SH-SY5Y (cell line): ENCODE measurements at regions not wholly inside any gene's neighbourhood (a gene's known extent, or its start where the extent isn't known, plus 50 kb on each side); places are given as distances from the start of the nearest gene placed in this dataset.

Experiments used
- GATA2 ChIP-seq: IDR thresholded peaks from 2 replicates; pipeline ENCODE4 v1.6.1; 2011; ENCODE audit warnings: mild to moderate bottlenecking, low read depth, low read length
- GATA3 ChIP-seq: IDR thresholded peaks from 2 replicates; pipeline ENCODE4 v1.6.1; 2011; ENCODE audit warnings: low read depth, mild to moderate bottlenecking, low read length, moderate library complexity

DNA sequence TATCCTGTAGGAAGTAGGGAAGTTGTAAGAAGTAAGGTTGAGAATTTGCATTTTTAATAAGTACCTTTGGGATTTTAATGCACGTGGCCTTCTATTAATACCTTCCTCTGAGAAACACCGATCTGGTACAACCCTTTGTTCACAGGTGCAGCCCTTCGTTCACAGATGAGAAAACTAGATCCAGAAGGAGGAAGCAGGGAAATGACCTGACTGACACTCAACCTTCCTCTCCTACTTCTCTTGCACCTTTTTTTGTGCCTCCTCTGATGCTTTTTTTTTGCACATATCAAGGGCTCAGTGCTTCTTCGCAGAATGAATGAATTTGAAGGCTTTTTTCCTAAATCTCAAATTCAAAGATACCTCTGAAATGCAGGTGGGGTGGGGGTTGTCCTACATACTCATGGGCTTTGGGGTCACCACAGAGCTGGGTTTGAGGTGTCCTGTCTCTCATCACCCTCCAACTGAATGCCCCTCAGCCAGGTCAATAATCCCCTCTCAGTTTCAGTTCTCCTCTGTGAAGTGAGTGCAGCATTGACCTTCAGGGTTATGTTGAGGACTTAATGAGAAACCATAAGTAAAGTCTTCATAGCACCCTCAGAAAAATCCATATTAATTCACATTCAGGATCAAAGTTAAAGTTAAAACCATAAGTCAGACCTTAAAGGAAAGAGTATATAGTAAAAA, 161.5 kb upstream of the CTNNB1 start:
- TF ChIP-seq GATA2 (no peak), GATA3 (no peak)
